ENCODE measurements at regions not wholly inside any gene's neighbourhood (a gene's known extent, or its start where the extent isn't known, plus 50 kb on each side); places are given as distances from the start of the nearest gene placed in this dataset.

- no peak for DNase-seq (ENCODE audit: low read depth)
- Histone ChIP-seq H3K36me3 (ENCODE audit: insufficient read depth, low read length) (no peaks in the 10 kb centered on the region), H3K4me1 (ENCODE audit: insufficient read depth, low read length) (no peaks in the 10 kb centered on the region), H3K4me2 (ENCODE audit: low read length) (no peak overlapping the region), H3K79me2 (ENCODE audit: insufficient read depth, low read length) (no peaks in the 10 kb centered on the region), H2AFZ (ENCODE audit: low read depth, low read length) (no peak overlapping the region), H3K9ac (ENCODE audit: low read length) (no peak overlapping the region), H3K9me3 (ENCODE audit: insufficient read depth, low read depth, low read length) (no peaks in the 10 kb centered on the region), H4K20me1 (ENCODE audit: insufficient read depth, low read length) (no peaks in the 10 kb centered on the region), H3K4me3 (ENCODE audit: insufficient read depth, low read depth, low read length) (no peak overlapping the region), H3K27me3 (ENCODE audit: insufficient read depth, low read length) (no peaks in the 10 kb centered on the region), H3K27ac (ENCODE audit: low read depth, low read length) (no peak overlapping the region)
- no peaks in the 10 kb centered on the region for H3K36me3 Mint-ChIP-seq (ENCODE audit: low read depth, unreplicated experiment)
- TF ChIP-seq CTCF (IDR thresholded peaks at IDR 0.05; ENCODE audit: insufficient read depth, low read depth, low read length) (no peak), EZH2 (IDR thresholded peaks at IDR 0.05; ENCODE audit: insufficient read depth, low read length) (no peak)
- FAIRE-seq, result no peak
- H3K4me3 Mint-ChIP-seq (ENCODE audit: unreplicated experiment), result no peak overlapping the region
- H3K4me1 Mint-ChIP-seq (ENCODE audit: low read depth, unreplicated experiment), result no peaks in the 10 kb centered on the region
- H3K27ac Mint-ChIP-seq (ENCODE audit: unreplicated experiment), result no peak overlapping the region
- H3K9me3 Mint-ChIP-seq (ENCODE audit: unreplicated experiment), result no peaks in the 10 kb centered on the region
- peaks cover 5% of the 10 kb centered on the region for H3K27me3 Mint-ChIP-seq (ENCODE audit: low read depth, unreplicated experiment)
These were observed 234.9 kb downstream of the GATA3 start for GRCh38 chr10:8289186-8289924.

- Mint-ChIP-seq H3K36me3 (ENCODE audit: low read depth, unreplicated experiment) (no peaks in the 10 kb centered on the region), H3K27ac (ENCODE audit: unreplicated experiment) (no peak overlapping the region), H3K4me1 (ENCODE audit: low read depth, unreplicated experiment) (no peaks in the 10 kb centered on the region), H3K27me3 (ENCODE audit: low read depth, unreplicated experiment) (peaks cover 24% of the 10 kb centered on the region), H3K4me3 (ENCODE audit: unreplicated experiment) (no peak overlapping the region), H3K9me3 (ENCODE audit: unreplicated experiment) (no peaks in the 10 kb centered on the region)
- Histone ChIP-seq H2AFZ (ENCODE audit: low read depth, low read length) (no peak overlapping the region), H4K20me1 (ENCODE audit: insufficient read depth, low read length) (no peaks in the 10 kb centered on the region), H3K36me3 (ENCODE audit: insufficient read depth, low read length) (no peaks in the 10 kb centered on the region), H3K9ac (ENCODE audit: low read length) (no peak overlapping the region), H3K27me3 (ENCODE audit: insufficient read depth, low read length) (peaks cover 5% of the 10 kb centered on the region), H3K79me2 (ENCODE audit: insufficient read depth, low read length) (no peaks in the 10 kb centered on the region), H3K4me3 (ENCODE audit: insufficient read depth, low read depth, low read length) (no peak overlapping the region), H3K27ac (ENCODE audit: low read depth, low read length) (no peak overlapping the region), H3K4me1 (ENCODE audit: insufficient read depth, low read length) (no peaks in the 10 kb centered on the region), H3K9me3 (ENCODE audit: insufficient read depth, low read depth, low read length) (no peaks in the 10 kb centered on the region), H3K4me2 (ENCODE audit: low read length) (no peak overlapping the region)
- TF ChIP-seq CTCF (IDR thresholded peaks at IDR 0.05; ENCODE audit: insufficient read depth, low read depth, low read length), result no peak
- no peak for TF ChIP-seq EZH2 (IDR thresholded peaks at IDR 0.05; ENCODE audit: insufficient read depth, low read length)
- FAIRE-seq, result no peak
- DNase-seq (ENCODE audit: low read depth), result no peak
These were observed 240.3 kb downstream of the GATA3 start for GRCh38 chr10:8294779-8295178.

GRCh38 chr10:8295311-8295710, 240.8 kb downstream of the GATA3 start:
- H3K9ac ChIP-seq (ENCODE audit: low read length), result no peak overlapping the region
- H3K36me3 ChIP-seq (ENCODE audit: insufficient read depth, low read length), result no peaks in the 10 kb centered on the region
- FAIRE-seq, result no peak
- no peak overlapping the region for H3K4me2 ChIP-seq (ENCODE audit: low read length)
- H3K4me1 ChIP-seq (ENCODE audit: insufficient read depth, low read length), result no peaks in the 10 kb centered on the region
- DNase-seq (ENCODE audit: low read depth), result no peak
- no peaks in the 10 kb centered on the region for H3K9me3 Mint-ChIP-seq (ENCODE audit: unreplicated experiment)
- H3K36me3 Mint-ChIP-seq (ENCODE audit: low read depth, unreplicated experiment), result no peaks in the 10 kb centered on the region
- no peak overlapping the region for H3K4me3 ChIP-seq (ENCODE audit: insufficient read depth, low read depth, low read length)
- no peak overlapping the region for H3K4me3 Mint-ChIP-seq (ENCODE audit: unreplicated experiment)
- no peak overlapping the region for H3K27ac Mint-ChIP-seq (ENCODE audit: unreplicated experiment)
- H3K27me3 Mint-ChIP-seq (ENCODE audit: low read depth, unreplicated experiment), result peaks cover 23% of the 10 kb centered on the region
- H4K20me1 ChIP-seq (ENCODE audit: insufficient read depth, low read length), result no peaks in the 10 kb centered on the region
- H3K27me3 ChIP-seq (ENCODE audit: insufficient read depth, low read length), result peaks cover 5% of the 10 kb centered on the region
- H2AFZ ChIP-seq (ENCODE audit: low read depth, low read length), result no peak overlapping the region
- H3K79me2 ChIP-seq (ENCODE audit: insufficient read depth, low read length), result no peaks in the 10 kb centered on the region
- no peaks in the 10 kb centered on the region for H3K9me3 ChIP-seq (ENCODE audit: insufficient read depth, low read depth, low read length)
- H3K27ac ChIP-seq (ENCODE audit: low read depth, low read length), result no peak overlapping the region
- no peaks in the 10 kb centered on the region for H3K4me1 Mint-ChIP-seq (ENCODE audit: low read depth, unreplicated experiment)
- TF ChIP-seq EZH2 (IDR thresholded peaks at IDR 0.05; ENCODE audit: insufficient read depth, low read length), result no peak
- TF ChIP-seq CTCF (IDR thresholded peaks at IDR 0.05; ENCODE audit: insufficient read depth, low read depth, low read length), result no peak
